ENCODE measurements at regions not wholly inside any gene's neighbourhood (a gene's known extent, or its start where the extent isn't known, plus 50 kb on each side); places are given as distances from the start of the nearest gene placed in this dataset.

DNA sequence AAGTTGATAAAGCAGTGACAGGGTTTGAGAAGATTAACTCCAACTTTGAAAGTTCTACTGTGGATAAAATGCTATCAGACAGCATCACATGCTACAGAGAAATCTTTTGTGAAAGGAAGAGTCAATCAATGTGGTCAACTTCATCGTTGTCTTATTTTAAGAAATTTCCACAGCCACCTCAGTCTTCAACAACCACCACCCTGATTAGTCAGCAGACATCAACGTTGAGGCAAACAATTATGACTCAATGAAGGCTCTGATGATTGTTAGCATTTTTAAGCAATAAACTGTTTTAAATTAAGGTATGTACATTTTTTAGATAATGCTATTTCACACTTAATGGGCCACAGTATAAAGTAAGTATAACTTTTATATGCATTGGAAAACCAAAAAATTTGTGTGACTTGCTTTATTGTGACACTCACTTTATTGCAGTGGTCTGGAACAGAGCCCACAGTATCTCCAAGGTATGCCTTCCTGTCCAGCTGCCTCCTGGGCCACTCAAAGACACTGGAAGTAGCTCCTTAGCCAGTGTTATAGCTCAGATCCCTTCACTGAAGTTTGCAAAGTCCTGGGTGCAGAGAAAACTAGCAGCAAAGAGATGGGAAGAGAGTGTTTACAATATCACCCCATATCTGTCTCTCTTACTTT lies 293.1 kb downstream of the ARHGAP12 start:
- FAIRE-seq: no peak

DNA sequence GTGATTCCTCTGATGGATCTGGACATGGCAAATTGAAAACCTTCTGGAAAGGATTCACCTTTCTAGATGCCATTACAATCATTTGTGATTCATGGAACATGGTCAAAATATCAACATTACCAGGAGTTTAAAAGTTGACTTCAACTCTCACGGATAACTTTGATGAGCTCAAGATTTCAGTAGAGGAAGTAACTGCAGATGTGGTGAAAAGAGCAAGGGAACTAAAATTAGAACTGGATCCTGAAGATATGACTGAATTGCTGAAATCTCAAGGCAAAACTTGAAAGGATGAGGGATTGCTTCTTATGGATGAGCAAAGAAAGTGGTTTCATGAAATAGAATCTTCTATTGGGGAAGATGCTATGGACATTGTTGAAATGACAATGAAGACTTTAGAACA lies 293.6 kb downstream of the ARHGAP12 start:
- FAIRE-seq: no peak

DNA sequence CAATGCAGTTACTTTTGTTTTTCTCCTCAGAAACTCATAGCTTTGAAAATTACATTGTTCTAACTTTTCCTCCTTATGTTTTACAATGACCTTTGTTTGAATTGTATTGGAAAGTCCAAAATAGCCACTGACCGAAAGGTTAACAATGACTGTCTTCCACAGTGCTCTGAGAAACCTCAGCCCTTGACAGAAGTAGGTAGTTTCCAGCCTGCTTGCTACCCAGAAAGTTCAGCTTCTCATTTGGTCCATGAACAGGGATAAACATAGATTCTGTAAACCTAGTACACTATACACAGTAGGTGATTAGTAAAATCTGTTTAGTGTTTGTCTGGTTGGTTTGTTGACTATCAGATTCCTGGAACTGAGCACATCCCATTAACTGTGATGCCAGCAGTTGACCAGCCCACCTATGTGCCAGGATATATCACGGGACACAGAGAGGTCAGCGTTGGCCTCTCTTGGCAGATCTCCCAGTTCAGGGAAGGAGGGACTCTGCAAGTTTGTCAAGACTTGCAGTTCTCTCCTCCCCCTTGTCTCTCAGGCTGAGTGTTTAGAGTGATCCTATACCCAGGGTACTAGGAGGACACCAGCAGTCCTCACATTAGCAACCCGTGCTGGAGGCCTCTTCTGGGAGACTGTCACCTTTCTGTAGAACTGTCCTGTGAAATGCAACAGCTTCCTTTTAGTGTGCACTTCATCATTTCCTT lies 297.6 kb downstream of the ARHGAP12 start:
- FAIRE-seq: no peak

- no peak for FAIRE-seq
These were observed 303.1 kb downstream of the ARHGAP12 start for GRCh38 chr10:31625566-31625965.

DNA sequence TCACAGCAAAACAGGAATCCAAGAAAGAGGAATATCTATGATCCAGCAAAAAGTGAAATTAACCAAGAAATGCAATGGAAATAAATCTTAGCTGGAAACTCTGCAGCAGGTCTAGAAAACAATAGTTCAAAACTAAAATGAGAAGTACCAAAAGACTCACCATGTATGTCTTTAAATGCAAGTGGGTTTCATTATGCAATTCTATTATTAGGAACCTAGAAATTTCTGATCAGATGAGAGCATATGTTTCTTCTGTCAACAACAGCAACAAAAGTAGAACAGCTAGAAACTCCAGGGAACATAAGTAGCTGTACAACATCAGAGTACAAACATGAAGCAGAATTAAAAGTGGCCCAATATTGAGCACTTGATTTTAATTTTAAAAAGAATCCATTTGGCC lies 304.0 kb downstream of the ARHGAP12 start:
- FAIRE-seq: no peak

DNA sequence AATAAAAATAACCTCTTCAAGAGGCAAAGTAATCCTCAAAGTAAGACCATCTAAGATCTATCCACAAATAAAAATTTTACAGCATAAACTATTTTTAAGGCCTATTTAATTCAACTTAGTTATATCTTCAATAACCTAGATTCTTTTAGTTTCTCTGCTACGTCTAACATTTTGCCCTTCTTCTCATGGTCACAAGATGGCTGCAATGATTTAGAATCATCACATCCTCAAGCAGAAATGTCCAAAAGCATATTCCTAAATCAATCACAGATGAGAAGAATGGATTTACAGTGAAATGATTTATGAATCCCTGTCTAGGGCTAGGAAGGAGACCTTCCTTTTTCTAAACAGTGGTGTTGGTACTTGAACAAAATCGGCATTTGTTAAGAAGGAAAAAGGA lies 304.7 kb downstream of the ARHGAP12 start:
- FAIRE-seq: no peak

- no peak for FAIRE-seq
These were observed 304.4 kb downstream of the ZEB1 start for GRCh38 chr10:31623466-31623865.

- no peak for FAIRE-seq
These were observed 304.0 kb downstream of the ZEB1 start for GRCh38 chr10:31622978-31623377.

GRCh38 chr10:31621733-31622132 lies 302.7 kb downstream of the ZEB1 start:
- FAIRE-seq: no peak

GRCh38 chr10:31620226-31621151 lies 301.5 kb downstream of the ZEB1 start:
- FAIRE-seq: no peak

DNA sequence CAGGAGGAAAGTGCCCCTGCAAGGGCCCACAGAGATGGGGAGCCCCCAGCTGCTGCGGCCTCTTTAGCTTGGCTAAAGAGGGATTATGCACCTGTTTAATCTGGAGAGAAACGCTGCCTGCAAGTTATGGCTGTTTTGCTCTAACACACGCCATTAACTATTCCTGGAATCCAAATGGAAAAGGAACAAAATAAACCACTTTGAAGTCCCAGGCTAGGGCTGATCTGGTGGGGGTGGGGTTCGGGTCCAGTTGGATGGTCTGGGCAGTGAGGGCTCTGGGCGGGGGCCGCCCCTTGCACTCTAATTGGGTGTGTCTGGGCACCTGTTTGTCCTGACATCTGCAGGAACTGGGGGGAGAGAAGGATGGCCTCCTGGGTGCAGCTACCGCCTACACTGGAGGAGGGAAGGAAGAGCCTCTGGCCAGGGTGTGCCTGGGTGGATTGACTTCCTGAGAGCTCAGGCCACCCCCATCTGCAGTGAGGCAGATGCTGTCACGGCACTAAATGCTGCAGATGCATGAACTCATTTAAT lies 300.6 kb downstream of the ZEB1 start:
- FAIRE-seq: no peak

DNA sequence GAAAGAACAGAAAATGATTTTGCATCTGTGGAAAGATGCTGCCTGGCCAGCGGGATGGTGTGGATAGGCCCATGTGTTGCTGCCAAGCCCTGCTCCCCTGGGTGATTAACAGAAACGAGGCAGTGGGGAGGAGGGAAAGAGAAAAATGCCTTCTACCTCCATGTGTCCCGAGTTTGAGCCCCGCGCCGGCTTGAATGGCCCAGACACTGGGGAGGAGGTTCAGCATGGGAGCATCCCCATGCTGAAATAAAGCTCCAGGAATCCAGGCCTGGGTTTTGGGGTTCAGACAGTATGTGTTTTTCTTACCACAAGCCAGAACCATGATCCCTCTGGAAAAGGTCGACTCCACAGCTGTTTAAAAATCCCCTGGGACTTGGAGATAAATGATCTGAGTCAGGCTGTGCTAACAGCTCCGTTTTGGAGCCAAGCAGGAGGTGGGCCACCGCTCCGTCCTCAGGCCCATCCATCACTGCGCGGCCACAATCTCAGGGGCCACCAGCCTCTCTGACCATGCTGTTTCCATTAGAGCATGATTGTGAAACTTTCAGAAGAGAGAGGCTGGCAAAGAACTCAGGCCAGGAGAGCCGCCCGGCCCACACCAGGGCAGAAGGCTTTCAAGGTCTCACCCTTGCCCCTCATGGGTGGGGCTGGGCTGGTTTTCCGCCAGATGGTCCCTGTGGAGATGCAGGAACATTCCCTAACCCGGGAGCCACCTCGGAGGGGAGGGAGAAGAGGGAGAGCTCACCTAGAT lies 299.7 kb downstream of the ZEB1 start:
- FAIRE-seq: no peak

GRCh38 chr10:31617757-31618156 lies 298.7 kb downstream of the ZEB1 start:
- no peak for FAIRE-seq

- FAIRE-seq: no peak
These were observed 298.1 kb downstream of the ZEB1 start for GRCh38 chr10:31617133-31617532.

GRCh38 chr10:31615129-31615528 lies 296.1 kb downstream of the ZEB1 start:
- no peak for FAIRE-seq

- no peak for FAIRE-seq
These were observed 295.6 kb downstream of the ZEB1 start for GRCh38 chr10:31614611-31615010.

- FAIRE-seq: no peak
These were observed 293.1 kb downstream of the ZEB1 start for GRCh38 chr10:31612082-31612481.

- FAIRE-seq: no peak
These were observed 292.1 kb downstream of the ZEB1 start for GRCh38 chr10:31611161-31611560.

DNA sequence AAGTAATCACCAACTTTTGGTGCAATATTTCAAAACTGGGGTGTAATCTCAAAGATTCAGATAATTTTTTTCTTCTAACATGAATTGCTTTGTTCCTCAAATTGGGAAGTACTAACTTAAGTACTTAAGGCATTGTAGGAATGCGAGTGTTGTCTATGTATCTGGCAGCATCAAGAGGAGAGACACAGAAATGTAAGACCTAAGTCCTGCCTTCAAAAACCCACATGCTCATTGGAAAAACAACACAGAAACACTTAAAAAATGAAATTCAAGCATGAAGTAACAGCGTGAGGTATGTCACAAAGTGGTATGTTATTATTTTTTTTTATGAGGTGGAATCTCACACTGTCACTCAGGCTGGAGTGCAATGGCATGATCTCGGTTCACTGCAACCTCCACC lies 288.5 kb downstream of the ZEB1 start:
- FAIRE-seq: no peak

DNA sequence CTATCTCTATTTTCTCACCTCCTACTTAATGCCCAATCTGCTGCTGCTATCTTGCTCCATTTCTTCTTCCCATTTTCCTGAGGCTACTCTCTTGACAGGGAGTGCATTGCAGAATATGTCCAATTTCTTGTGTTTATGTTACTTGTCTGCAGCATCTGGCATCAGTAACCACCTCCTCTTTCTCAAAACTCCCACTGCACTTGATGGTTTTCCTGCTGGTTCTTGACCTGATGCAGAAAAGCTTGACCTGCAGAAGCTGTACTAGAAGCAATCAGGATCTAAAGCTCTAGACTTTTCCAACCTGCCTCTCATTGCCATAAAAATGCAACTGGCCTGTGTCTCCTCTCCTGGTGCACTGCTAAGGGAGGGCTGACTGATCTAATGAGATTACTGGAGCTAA lies 287.8 kb downstream of the ZEB1 start:
- no peak for FAIRE-seq

- no peak for FAIRE-seq
These were observed 287.0 kb downstream of the ZEB1 start for GRCh38 chr10:31605861-31606525.

GRCh38 chr10:31605426-31605825 lies 286.4 kb downstream of the ZEB1 start:
- no peak for FAIRE-seq

All from A204.1 (cell line).